Pulmonary artery endothelial cell (primary cell): ENCODE measurements at regions not wholly inside any gene's neighbourhood (a gene's known extent, or its start where the extent isn't known, plus 50 kb on each side); places are given as distances from the start of the nearest gene placed in this dataset.
"Not testable (repeated sequence)": the region's sequence is repeated elsewhere in the genome, so short reads cannot be mapped to it uniquely, and the experiment has no call there.

ENCODE experiments used
- DNase-seq: peaks from one replicate; pipeline ENCODE4 v3.0.0-alpha.2; 2011; ENCODE audit warnings: low read depth, low spot score

- DNase-seq = no peak
These were observed 131.7 kb upstream of the CLINT1 start for GRCh38 chr5:157990583-157991181.

- DNase-seq = no peak
These were observed 130.4 kb upstream of the CLINT1 start for GRCh38 chr5:157989296-157989695.

GRCh38 chr5:157987259-157987658 is 128.3 kb upstream of the CLINT1 start:
- DNase-seq = no peak

DNA sequence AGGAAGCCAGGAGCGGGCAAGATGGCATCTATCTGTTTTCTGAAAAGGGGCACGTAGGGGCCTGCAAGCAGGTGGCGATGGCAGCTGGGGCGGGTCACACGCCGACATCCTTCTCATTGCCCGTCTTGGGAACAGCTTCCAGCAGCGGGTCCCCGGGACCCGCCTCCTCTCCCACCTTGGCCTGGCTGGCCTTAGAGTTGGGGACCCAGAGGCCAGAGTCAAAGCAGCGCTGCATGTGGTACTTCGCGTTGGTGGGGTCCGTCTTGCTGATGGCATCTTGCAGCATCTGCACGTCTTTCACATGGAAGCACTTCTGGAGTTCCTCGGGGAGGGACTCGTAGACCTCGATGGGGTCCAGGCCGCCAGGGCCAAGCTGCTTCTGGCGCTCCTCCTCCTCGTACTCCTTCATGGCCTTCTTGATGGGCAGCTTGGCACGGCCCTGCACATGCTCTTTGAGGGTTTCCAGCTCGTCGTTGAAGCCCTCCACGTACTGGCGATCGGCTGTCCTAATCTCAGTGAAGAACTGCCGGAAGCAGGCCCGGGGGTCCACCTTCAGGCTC is 127.6 kb upstream of the CLINT1 start:
- no peak for DNase-seq

DNA sequence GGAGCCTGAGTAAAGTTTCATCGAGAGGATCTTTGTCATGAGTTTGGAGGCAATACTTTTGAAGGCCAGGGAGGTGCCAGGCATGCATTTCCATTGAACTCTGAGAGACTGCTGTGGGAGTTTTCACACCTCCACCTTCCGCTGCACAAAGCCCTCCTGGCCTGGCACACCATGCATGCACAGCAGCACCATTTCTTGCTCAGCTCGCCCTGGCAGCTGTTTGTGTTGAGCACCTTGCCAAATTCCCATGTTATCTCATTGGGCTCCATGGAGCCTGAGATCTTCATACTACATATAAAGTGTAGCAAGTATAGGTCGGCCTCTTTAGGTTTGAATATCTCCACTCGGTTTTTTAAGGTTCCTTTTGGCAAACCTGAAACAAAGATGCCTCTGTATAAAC is 125.7 kb upstream of the CLINT1 start:
- no peak for DNase-seq

GRCh38 chr5:157983906-157984551 is 125.1 kb upstream of the CLINT1 start:
- DNase-seq = no peak

DNA sequence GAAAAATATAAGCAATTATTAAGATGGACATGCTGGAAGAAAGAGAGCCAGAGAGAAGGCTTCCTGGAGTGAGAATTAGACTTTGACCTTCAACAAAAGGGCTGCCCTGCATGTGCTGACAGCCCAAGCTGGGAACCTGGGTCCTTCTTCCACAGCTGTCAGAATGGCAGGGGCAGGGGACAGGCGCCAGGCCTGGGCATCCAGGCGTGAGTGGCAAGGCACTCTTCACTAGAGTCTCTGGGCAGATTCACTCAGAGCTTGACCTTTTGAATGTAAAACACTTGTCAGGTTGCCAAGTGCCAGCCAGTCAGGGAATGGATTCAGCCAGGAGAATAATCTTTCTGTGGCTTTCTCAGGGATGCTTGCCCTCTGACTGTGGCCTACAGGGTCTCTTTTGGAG is 119.1 kb upstream of the CLINT1 start:
- DNase-seq = no peak

DNA sequence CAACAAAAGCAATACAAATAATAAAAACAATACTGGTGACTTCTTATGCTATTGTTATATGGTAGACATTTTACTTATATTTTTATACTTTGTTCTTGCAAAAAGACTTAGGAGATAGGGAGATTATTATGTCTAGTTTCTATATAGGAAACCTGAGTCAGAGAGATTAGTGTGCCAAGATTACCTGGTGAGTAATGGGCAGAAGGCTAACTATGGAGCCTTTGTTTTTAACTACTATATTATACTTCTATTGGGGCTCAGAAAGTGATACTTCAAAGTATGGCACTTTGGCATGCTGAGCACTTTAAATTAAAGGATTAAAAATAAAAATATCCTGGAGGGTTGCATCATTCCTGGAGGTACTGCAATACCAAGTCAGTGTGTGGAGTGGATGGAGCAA is 117.5 kb upstream of the CLINT1 start:
- DNase-seq = no peak

DNA sequence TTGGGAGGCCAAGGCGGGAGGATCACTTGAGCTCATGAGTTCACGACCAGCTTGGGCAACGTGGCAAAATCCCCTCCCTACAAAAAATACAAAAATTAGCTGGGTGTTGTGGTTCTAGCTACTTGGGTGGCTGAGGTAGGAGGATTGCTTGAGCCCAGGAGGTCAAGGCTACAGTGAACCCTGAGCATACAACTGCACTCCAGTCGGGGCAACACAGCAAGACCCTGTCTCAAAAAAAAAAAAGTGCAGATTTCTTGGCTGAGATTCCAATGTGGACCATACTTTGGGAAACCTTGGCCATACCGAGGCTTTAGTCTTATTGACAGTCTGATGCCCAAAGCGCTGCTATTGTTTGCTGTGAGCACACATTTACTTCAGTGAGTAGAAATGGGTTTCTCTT is 113.6 kb upstream of the CLINT1 start:
- no peak for DNase-seq

GRCh38 chr5:157971571-157972216 is 112.7 kb upstream of the CLINT1 start:
- DNase-seq = no peak

GRCh38 chr5:157968570-157968969 is 109.6 kb upstream of the CLINT1 start:
- DNase-seq = not testable (repeated sequence)

DNA sequence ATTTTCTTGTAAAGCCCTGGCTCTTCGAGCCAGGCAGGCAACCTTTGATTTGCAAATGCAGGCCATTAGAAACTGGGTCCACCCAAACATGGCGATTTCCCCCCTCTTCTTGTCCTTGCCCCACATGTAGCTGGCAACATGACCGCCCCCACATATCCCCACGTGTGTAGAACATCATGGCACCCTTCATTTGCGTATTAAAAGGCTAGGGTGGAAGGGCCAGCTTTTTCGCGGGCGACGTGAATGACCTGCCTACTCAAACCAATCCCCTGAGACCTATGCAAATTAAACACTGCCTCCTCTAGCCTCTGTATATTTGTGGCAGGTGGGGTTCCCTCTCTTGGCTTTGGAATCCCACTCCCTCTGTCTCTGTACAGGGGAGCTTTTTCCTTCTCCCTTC is 107.0 kb upstream of the CLINT1 start:
- no peak for DNase-seq

- no peak for DNase-seq
These were observed 106.2 kb upstream of the CLINT1 start for GRCh38 chr5:157965040-157965678.

GRCh38 chr5:157963761-157964160 is 104.8 kb upstream of the CLINT1 start:
- DNase-seq = no peak

- no peak for DNase-seq
These were observed 104.3 kb upstream of the CLINT1 start for GRCh38 chr5:157963244-157963643.

GRCh38 chr5:157962686-157963085 is 103.7 kb upstream of the CLINT1 start:
- not testable (repeated sequence) for DNase-seq

- no peak for DNase-seq
These were observed 103.1 kb upstream of the CLINT1 start for GRCh38 chr5:157961896-157962590.

DNA sequence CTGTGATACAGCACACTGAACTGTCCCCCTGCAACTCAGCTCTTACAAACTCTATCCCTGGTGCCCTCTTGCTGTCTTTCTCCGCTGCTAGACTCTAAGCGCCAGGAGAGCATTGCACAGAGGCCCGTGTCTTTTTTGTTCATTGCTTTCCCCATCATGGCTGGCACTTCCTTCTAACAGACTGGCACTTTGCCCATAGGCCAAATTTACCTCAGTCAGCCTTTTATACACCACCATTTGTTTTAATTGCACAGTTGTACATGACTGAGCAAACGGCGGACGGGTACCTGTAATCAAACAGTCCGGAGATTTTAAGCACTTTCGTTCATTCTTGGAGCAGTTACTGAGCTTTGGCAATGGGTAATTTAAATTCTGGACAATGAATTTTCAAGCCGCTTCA is 102.2 kb upstream of the CLINT1 start:
- DNase-seq = no peak

GRCh38 chr5:157959370-157959769 is 100.4 kb upstream of the CLINT1 start:
- no peak for DNase-seq

DNA sequence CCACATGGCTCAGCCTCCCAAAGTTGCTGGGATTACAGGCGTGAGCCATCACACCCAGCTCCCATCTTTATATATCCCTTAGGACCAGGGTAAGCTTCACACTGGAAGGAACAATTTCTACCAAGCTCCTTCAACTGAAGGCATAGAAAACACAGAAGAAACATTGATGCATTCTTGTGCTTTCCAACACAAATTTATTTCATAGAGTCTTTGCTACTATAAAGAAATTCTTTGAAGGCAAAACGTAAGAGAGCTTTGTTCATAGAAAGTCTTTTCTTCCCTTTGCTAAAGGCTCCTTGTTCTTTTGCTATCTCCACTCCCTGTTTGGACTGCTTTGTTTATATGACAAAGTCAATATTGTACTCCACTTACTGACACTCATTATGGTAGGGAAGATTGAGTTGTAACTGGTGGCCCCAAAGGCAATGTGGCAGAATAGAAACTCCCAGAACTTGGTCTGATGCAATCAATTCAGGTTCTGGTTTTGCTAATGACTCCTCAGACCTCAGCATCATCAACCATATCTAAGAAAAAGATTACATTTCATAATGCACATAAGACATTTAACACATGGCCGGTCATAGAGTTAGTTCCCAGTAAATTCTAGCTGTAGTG is 97.4 kb upstream of the CLINT1 start:
- DNase-seq = no peak

DNA sequence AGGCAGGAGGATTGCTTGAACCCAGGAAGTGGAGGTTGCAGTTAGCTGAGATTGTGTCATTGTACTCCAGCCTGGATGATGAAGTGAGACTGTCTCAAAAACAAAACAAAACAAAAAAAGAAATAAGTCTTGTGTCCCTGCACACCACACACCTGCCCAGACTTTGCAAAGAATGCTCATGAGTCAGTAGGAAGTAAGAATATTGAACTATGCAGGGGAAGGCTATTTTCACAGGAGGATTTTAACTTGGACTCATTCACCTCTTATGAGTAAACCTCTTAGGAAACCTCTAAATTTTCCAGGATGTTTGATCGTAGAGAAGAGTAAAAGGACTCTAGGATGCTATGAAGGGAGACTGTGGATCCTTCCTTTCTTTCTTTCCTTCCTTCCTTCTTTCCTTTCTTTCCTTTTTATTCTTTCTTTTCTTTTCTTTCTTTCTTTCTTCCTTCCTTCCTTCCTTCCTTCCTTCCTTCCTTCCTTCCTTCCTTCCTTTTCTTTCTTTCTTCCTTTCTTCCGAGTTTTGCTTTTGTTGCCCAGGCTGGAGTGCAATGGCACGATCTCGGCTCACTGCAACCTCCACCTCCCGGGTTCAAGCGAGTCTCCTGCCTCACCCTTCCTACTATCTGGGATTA is 96.7 kb upstream of the CLINT1 start:
- DNase-seq = no peak
